GM23248 (cell line): ENCODE measurements at regions not wholly inside any gene's neighbourhood (a gene's known extent, or its start where the extent isn't known, plus 50 kb on each side); places are given as distances from the start of the nearest gene placed in this dataset.

Source experiments
- DNase-seq: peaks from one replicate; pipeline ENCODE4 v3.0.0-alpha.2; 2015
- H2AFZ ChIP-seq: fragments of 200-600 bp; sonication (generic); 2 replicates; pipeline ENCODE4 v1.6.1; 2016; ENCODE audit warnings: antibody characterized with exemption
- H3F3A ChIP-seq: fragments of 200-600 bp; sonication (generic); 2 replicates; pipeline ENCODE4 v1.6.1; 2016; ENCODE audit warnings: mild to moderate bottlenecking, antibody characterized with exemption, mixed run types; ENCODE audit not compliant: insufficient read depth
- H3K27ac ChIP-seq: fragments of 200-600 bp; sonication (generic); 2 replicates; pipeline ENCODE4 v1.5.1; 2016; ENCODE audit warnings: mild to moderate bottlenecking
- H3K27me3 ChIP-seq: fragments of 200-600 bp; sonication (generic); replicated peaks from 2 replicates; pipeline ENCODE4 v1.6.1; 2016; ENCODE audit warnings: mild to moderate bottlenecking; ENCODE audit not compliant: insufficient read depth
- H3K36me3 ChIP-seq: fragments of 200-600 bp; sonication (generic); 2 replicates; pipeline ENCODE4 v1.6.1; 2016; ENCODE audit warnings: low read depth, mild to moderate bottlenecking
- H3K4me1 ChIP-seq: fragments of 200-600 bp; sonication (generic); 2 replicates; pipeline ENCODE4 v1.6.1; 2016; ENCODE audit warnings: mild to moderate bottlenecking; ENCODE audit not compliant: insufficient read depth
- H3K4me2 ChIP-seq: fragments of 200-600 bp; sonication (generic); one replicate; pipeline ENCODE4 v1.6.1; 2016; ENCODE audit warnings: mild to moderate bottlenecking; ENCODE audit not compliant: unreplicated experiment
- H3K4me3 ChIP-seq: fragments of 200-600 bp; sonication (generic); 2 replicates; pipeline ENCODE4 v1.5.1; 2016; ENCODE audit warnings: mild to moderate bottlenecking
- H3K79me2 ChIP-seq: fragments of 200-600 bp; sonication (generic); 2 replicates; pipeline ENCODE4 v1.6.1; 2016; ENCODE audit warnings: mild to moderate bottlenecking; ENCODE audit not compliant: insufficient read depth
- H3K9ac ChIP-seq: fragments of 200-600 bp; sonication (generic); 2 replicates; pipeline ENCODE4 v1.6.1; 2016; ENCODE audit warnings: mild to moderate bottlenecking
- H3K9me2 ChIP-seq: fragments of 200-600 bp; sonication (generic); 2 replicates; pipeline ENCODE4 v1.6.1; 2016; ENCODE audit warnings: mixed run types, mild to moderate bottlenecking, moderate library complexity; ENCODE audit not compliant: insufficient read depth
- H3K9me3 ChIP-seq: fragments of 200-600 bp; sonication (generic); one replicate; pipeline ENCODE4 v1.6.1; 2017; ENCODE audit warnings: low read depth
- H4K20me1 ChIP-seq: fragments of 200-600 bp; sonication (generic); 2 replicates; pipeline ENCODE4 v1.6.0; 2016; ENCODE audit not compliant: insufficient read depth
- EZH2 ChIP-seq: fragments of 200-600 bp; sonication (generic); IDR thresholded peaks from 2 replicates; pipeline ENCODE4 v1.6.1; 2018; ENCODE audit warnings: antibody characterized with exemption, mild to moderate bottlenecking; ENCODE audit not compliant: insufficient read depth, poor library complexity, severe bottlenecking
- EZH2phosphoT487 ChIP-seq: fragments of 200-600 bp; sonication (generic); IDR thresholded peaks from 2 replicates; pipeline ENCODE4 v1.6.1; 2018; ENCODE audit warnings: antibody characterized with exemption, moderate library complexity, mild to moderate bottlenecking, low read depth; ENCODE audit not compliant: insufficient read depth
- WGBS, 2 experiments: methylation state at CpG; one replicate each; pipeline ENCODE4 v1.1.6; 2015 to 2017; ENCODE audit warnings: low lambda C conversion rate in 2 of 2, low coverage in 1 of 2; ENCODE audit errors: missing lambda C conversion rate in 2 of 2; 5-methylcytosine and 5-hydroxymethylcytosine counted together
- in situ Hi-C: fragments of 300-500 bp; cut with MboI; formaldehyde crosslinking; loops from 2 replicates; pipeline ENCODE4 v1.15.0; 2020

- no peak overlapping the region for H2AFZ ChIP-seq
- H3K4me2 ChIP-seq, result no peak overlapping the region
- H3K9me3 ChIP-seq, result no peaks in the 10 kb centered on the region
- H3K36me3 ChIP-seq, result no peaks in the 10 kb centered on the region
- H3K4me1 ChIP-seq, result peaks cover 6% of the 10 kb centered on the region
- no peak for DNase-seq
- no peak for TF ChIP-seq EZH2phosphoT487
- no peak for TF ChIP-seq EZH2
- H4K20me1 ChIP-seq, result no peaks in the 10 kb centered on the region
- no peaks in the 10 kb centered on the region for H3K27me3 ChIP-seq
- no peaks in the 10 kb centered on the region for H3K9me2 ChIP-seq
- no peak overlapping the region for H3K27ac ChIP-seq
- in situ Hi-C loops, result loop anchor here (10.0 to 25.0 kb wide), 2 partner anchors 111 to 968 kb away; no protein-coding TSS in a partner anchor
- no peaks in the 10 kb centered on the region; the same call in 1 of the 2 replicates for H3F3A ChIP-seq
- H3K4me3 ChIP-seq, result no peak overlapping the region
- 97 to 99% methylated on average over 3 of the region's 3 CpGs for WGBS, 2 experiments
- no peak overlapping the region for H3K9ac ChIP-seq
- no peaks in the 10 kb centered on the region for H3K79me2 ChIP-seq
Measured at GRCh38 chr2:234143896-234144295, 93.4 kb downstream of the SPP2 start.

- H3K9me3 ChIP-seq, result no peaks in the 10 kb centered on the region
- H3K4me1 ChIP-seq, result peaks cover 6% of the 10 kb centered on the region
- no peak overlapping the region for H2AFZ ChIP-seq
- no peak overlapping the region for H3K27ac ChIP-seq
- H3K9me2 ChIP-seq, result no peaks in the 10 kb centered on the region
- no peak overlapping the region for H3K4me3 ChIP-seq
- no peak overlapping the region for H3K4me2 ChIP-seq
- no peaks in the 10 kb centered on the region for H3K79me2 ChIP-seq
- in situ Hi-C loops, result loop anchor here (10.0 to 25.0 kb wide), 2 partner anchors 112 to 970 kb away; no protein-coding TSS in a partner anchor
- peak; percentile 13 for DNase-seq
- no peaks in the 10 kb centered on the region; the same call in 1 of the 2 replicates for H3F3A ChIP-seq
- H3K36me3 ChIP-seq, result no peaks in the 10 kb centered on the region
- no peaks in the 10 kb centered on the region for H4K20me1 ChIP-seq
- TF ChIP-seq EZH2 (no peak), EZH2phosphoT487 (no peak)
- H3K27me3 ChIP-seq, result no peaks in the 10 kb centered on the region
- no peak overlapping the region for H3K9ac ChIP-seq
- WGBS, 2 experiments, result 87 to 91% methylated on average over 3 of the region's 3 CpGs
Measured at GRCh38 chr2:234142530-234142929, 92.0 kb downstream of the SPP2 start.

- Histone ChIP-seq H3K4me1 (0 out of 2 replicates have a peak, but pooled peaks cover 5% of the 10 kb centered on the region), H3K9ac (no peak overlapping the region), H3K9me2 (no peaks in the 10 kb centered on the region), H3K4me2 (no peak overlapping the region), H3K4me3 (no peak overlapping the region), H3K79me2 (no peaks in the 10 kb centered on the region), H3K27ac (no peak overlapping the region), H3K27me3 (no peaks in the 10 kb centered on the region), H2AFZ (no peak overlapping the region), H3F3A (no peaks in the 10 kb centered on the region), H4K20me1 (no peaks in the 10 kb centered on the region), H3K36me3 (no peaks in the 10 kb centered on the region), H3K9me3 (no peaks in the 10 kb centered on the region)
- in situ Hi-C loops, result loop anchor here (5.0 to 25.0 kb wide), 4 partner anchors 115 to 973 kb away; no protein-coding TSS in a partner anchor
- whole genome bisulfite sequencing, 2 experiments, result 95% methylated on average over 5 of the region's 5 CpGs
- DNase-seq, result no peak
- TF ChIP-seq EZH2 (no peak), EZH2phosphoT487 (no peak)
Measured at GRCh38 chr2:234139755-234140154, 89.3 kb downstream of the SPP2 start.

GRCh38 chr2:234138836-234139235 lies 88.3 kb downstream of the SPP2 start:
- Histone ChIP-seq H3K9ac (no peak overlapping the region), H3K9me2 (no peaks in the 10 kb centered on the region), H3K79me2 (no peaks in the 10 kb centered on the region), H3K27me3 (no peaks in the 10 kb centered on the region), H3F3A (no peaks in the 10 kb centered on the region), H3K4me2 (no peak overlapping the region), H3K36me3 (no peaks in the 10 kb centered on the region), H3K27ac (no peak overlapping the region), H3K9me3 (no peaks in the 10 kb centered on the region), H4K20me1 (no peaks in the 10 kb centered on the region), H3K4me1 (0 out of 2 replicates have a peak, but pooled peaks cover 5% of the 10 kb centered on the region), H2AFZ (no peak overlapping the region), H3K4me3 (no peak overlapping the region)
- WGBS, 2 experiments, result 95 to 99% methylated on average over 9 of the region's 9 CpGs
- no peak for TF ChIP-seq EZH2phosphoT487
- no peak for TF ChIP-seq EZH2
- in situ Hi-C loops, result loop anchor here (5.0 to 25.0 kb wide), 3 partner anchors 363 to 973 kb away; no protein-coding TSS in a partner anchor
- DNase-seq, result no peak
